Spleen (tissue), 11 donors: ENCODE measurements at regions not wholly inside any gene's neighbourhood (a gene's known extent, or its start where the extent isn't known, plus 50 kb on each side); places are given as distances from the start of the nearest gene placed in this dataset.

Experiments used
- DNase-seq: peaks from one replicate; pipeline ENCODE4 v3.0.0-alpha.2; 2020
- H3K27ac ChIP-seq, 8 donors: fragments of 200-600 bp; sonication (generic) in 7 of 8; 1 replicate in 4 of 8; 2 replicates in 4 of 8; pipeline versions ENCODE4 v1.5.0 to v1.8.0; 2016 to 2021; ENCODE audit warnings: inconsistent platforms in 4 of 8, mild to moderate bottlenecking in 4 of 8, moderate library complexity in 1 of 8
- H3K27me3 ChIP-seq, 7 donors: fragments of 200-600 bp; sonication (generic) in 6 of 7; replicated peaks in 1 of 7; 1 replicate in 4 of 7; 2 replicates in 3 of 7; pipeline versions ENCODE4 v1.5.0 to v1.8.0; 2016 to 2021; ENCODE audit warnings: inconsistent platforms in 3 of 7, mild to moderate bottlenecking in 1 of 7
- H3K36me3 ChIP-seq, 6 donors: fragments of 200-600 bp; sonication (generic) in 5 of 6; 1 replicate in 4 of 6; 2 replicates in 2 of 6; pipeline versions ENCODE4 v1.5.0 to v1.8.0; 2016 to 2021; ENCODE audit warnings: inconsistent platforms in 2 of 6
- H3K4me1 ChIP-seq, 6 donors: fragments of 200-600 bp; sonication (generic) in 5 of 6; 1 replicate in 3 of 6; 2 replicates in 3 of 6; pipeline versions ENCODE4 v1.5.0 to v1.8.0; 2016 to 2021; ENCODE audit warnings: inconsistent platforms in 3 of 6
- H3K4me3 ChIP-seq, 8 donors: fragments of 200-600 bp; sonication (generic) in 7 of 8; 1 replicate in 4 of 8; 2 replicates in 4 of 8; pipeline versions ENCODE4 v1.5.0 to v1.8.0; 2016 to 2021; ENCODE audit warnings: inconsistent platforms in 4 of 8, mild to moderate bottlenecking in 4 of 8, moderate library complexity in 2 of 8
- H3K9me3 ChIP-seq, 8 donors: fragments of 200-600 bp; sonication (generic) in 7 of 8; 1 replicate in 4 of 8; 2 replicates in 4 of 8; pipeline versions ENCODE4 v1.5.0 to v1.8.0; 2016 to 2021; ENCODE audit warnings: inconsistent platforms in 4 of 8
- CTCF ChIP-seq, 11 experiments: fragments of 200-600 bp in 7 of 11; fragments of 450-650 bp in 4 of 11; sonication (generic) in 4 of 11; IDR thresholded peaks in 8 of 11; conservative IDR thresholded peaks in 3 of 11; 1 replicate in 7 of 11; 2 replicates in 4 of 11; pipeline versions ENCODE4 v1.4.0 to v1.8.0; 2016 to 2021; ENCODE audit warnings: antibody characterized with exemption in 11 of 11, inconsistent platforms in 4 of 11, mild to moderate bottlenecking in 1 of 11
- POLR2A ChIP-seq, 3 donors: fragments of 450-650 bp; IDR thresholded peaks; one replicate each; pipeline ENCODE4 v1.5.1; 2017; ENCODE audit warnings: antibody characterized with exemption in 3 of 3, mild to moderate bottlenecking in 1 of 3
- POLR2AphosphoS5 ChIP-seq, 3 donors: sonication (generic); formaldehyde crosslinking; IDR thresholded peaks; one replicate each; pipeline ENCODE4 v1.5.1; 2017; ENCODE audit warnings: antibody characterized with exemption in 3 of 3
- WGBS, 5 donors: extraction: QIAGEN DNeasy Blood & Tissue Kit in 3 of 5; methylation state at CpG; one replicate each; pipeline versions ENCODE4 v1.1.5 to v1.1.7; 2013 to 2018; 5-methylcytosine and 5-hydroxymethylcytosine counted together
- intact Hi-C: fragments of 100-400 bp; cut with DNase I; formaldehyde crosslinking; loops from one replicate; pipeline ENCODE4 v1.15.0; 2023; ENCODE audit warnings: low total_unique reads
- donor health status: healthy with polysubstance abuse.
- donor health status: DM: no; HTN: no; CAD: no; lungs with moderate emphysema.
- donor health status: DM: no; HTN: no; CAD: no.
- donor health status: Bipolar disorder and iron deficiency.
- donor health status: healthy.
- donor health status: DM: no; HTN: no; CAD: no.
- donor health status: DM: yes; HTN: yes; CAD: no.

GRCh38 chr17:63156986-63157385 is 191.0 kb downstream of the TANC2 start:
- no peak overlapping the region for H3K4me3 ChIP-seq
- no peak overlapping the region for H3K27ac ChIP-seq
- intact Hi-C loops = no loop called here
- no peaks in the 10 kb centered on the region for H3K36me3 ChIP-seq
- 44 to 77% (median 69%) methylated on average over 1 of the region's 1 CpG for WGBS, 5 donors
- DNase-seq = no peak
- peaks cover 0 to 4% (median 0%) of the 10 kb centered on the region in 6 donors for H3K4me1 ChIP-seq
- no peaks in the 10 kb centered on the region for H3K27me3 ChIP-seq
- no peaks in the 10 kb centered on the region for H3K9me3 ChIP-seq
- no peak for TF ChIP-seq POLR2A (IDR thresholded peaks at IDR 0.05)
- no peak for TF ChIP-seq POLR2AphosphoS5 (IDR thresholded peaks at IDR 0.05)
- no peak for TF ChIP-seq CTCF (IDR thresholded peaks at IDR 0.05 in 8 of 11, conservative IDR thresholded peaks at IDR 0.05 in 3 of 11)

GRCh38 chr17:63162406-63163157 is 196.5 kb downstream of the TANC2 start:
- 84 to 89% (median 85%) methylated on average over 5 of the region's 5 CpGs for WGBS, 5 donors
- H3K9me3 ChIP-seq = no peaks in the 10 kb centered on the region
- H3K36me3 ChIP-seq = no peaks in the 10 kb centered on the region
- DNase-seq = no peak
- H3K4me3 ChIP-seq = no peak overlapping the region
- no peaks in the 10 kb centered on the region for H3K27me3 ChIP-seq
- TF ChIP-seq CTCF (IDR thresholded peaks at IDR 0.05 in 8 of 11, conservative IDR thresholded peaks at IDR 0.05 in 3 of 11) (no peak), POLR2AphosphoS5 (IDR thresholded peaks at IDR 0.05) (no peak), POLR2A (IDR thresholded peaks at IDR 0.05) (no peak)
- intact Hi-C loops = no loop called here
- H3K27ac ChIP-seq = no peak overlapping the region
- no peaks in the 10 kb centered on the region for H3K4me1 ChIP-seq

GRCh38 chr17:63163158-63163520 is 197.1 kb downstream of the TANC2 start:
- Histone ChIP-seq H3K4me1 (no peaks in the 10 kb centered on the region), H3K4me3 (no peak overlapping the region), H3K27me3 (no peaks in the 10 kb centered on the region), H3K27ac (no peak overlapping the region), H3K36me3 (no peaks in the 10 kb centered on the region), H3K9me3 (no peaks in the 10 kb centered on the region)
- WGBS, 5 donors = 76 to 90% (median 78%) methylated on average over 1 of the region's 1 CpG
- no peak for DNase-seq
- intact Hi-C loops = no loop called here
- TF ChIP-seq CTCF (IDR thresholded peaks at IDR 0.05 in 8 of 11, conservative IDR thresholded peaks at IDR 0.05 in 3 of 11) = no peak
- TF ChIP-seq POLR2A (IDR thresholded peaks at IDR 0.05) = no peak
- TF ChIP-seq POLR2AphosphoS5 (IDR thresholded peaks at IDR 0.05) = no peak

- intact Hi-C loops = no loop called here
- Histone ChIP-seq H3K4me3 (no peak overlapping the region), H3K9me3 (no peaks in the 10 kb centered on the region), H3K27me3 (no peaks in the 10 kb centered on the region), H3K27ac (no peak overlapping the region), H3K36me3 (no peaks in the 10 kb centered on the region), H3K4me1 (no peaks in the 10 kb centered on the region)
- no peak for TF ChIP-seq POLR2AphosphoS5 (IDR thresholded peaks at IDR 0.05)
- no peak for TF ChIP-seq CTCF (IDR thresholded peaks at IDR 0.05 in 8 of 11, conservative IDR thresholded peaks at IDR 0.05 in 3 of 11)
- TF ChIP-seq POLR2A (IDR thresholded peaks at IDR 0.05) = no peak
- 42 to 85% (median 61%) methylated on average over 2 of the region's 2 CpGs for WGBS, 5 donors
- DNase-seq = no peak
Measured at GRCh38 chr17:63165400-63165799, 199.4 kb downstream of the TANC2 start.
